ENCODE measurements at regions not wholly inside any gene's neighbourhood (a gene's known extent, or its start where the extent isn't known, plus 50 kb on each side); places are given as distances from the start of the nearest gene placed in this dataset.
"Not testable (repeated sequence)": the region's sequence is repeated elsewhere in the genome, so short reads cannot be mapped to it uniquely, and the experiment has no call there.

- DNase-seq: not testable (repeated sequence)
Measured at GRCh38 chr5:100379254-100379858, 155.8 kb upstream of the FAM174A start.

- DNase-seq: not testable (repeated sequence)
Measured at GRCh38 chr5:100364757-100365478, 170.3 kb upstream of the FAM174A start.

GRCh38 chr5:100364343-100364742, 170.8 kb upstream of the FAM174A start:
- not testable (repeated sequence) for DNase-seq

- DNase-seq: not testable (repeated sequence)
Measured at GRCh38 chr5:100359998-100360397, 175.2 kb upstream of the FAM174A start.

- DNase-seq: not testable (repeated sequence)
Measured at GRCh38 chr5:100346269-100346668, 188.9 kb upstream of the FAM174A start.

GRCh38 chr5:100341485-100341884, 193.7 kb upstream of the FAM174A start:
- not testable (repeated sequence) for DNase-seq

GRCh38 chr5:100322483-100322882, 212.7 kb upstream of the FAM174A start:
- no peak for DNase-seq

GRCh38 chr5:100319885-100320284, 215.3 kb upstream of the FAM174A start:
- DNase-seq: no peak

GRCh38 chr5:100313657-100314056, 221.5 kb upstream of the FAM174A start:
- no peak for DNase-seq

- no peak for DNase-seq
Measured at GRCh38 chr5:100311806-100312205, 223.4 kb upstream of the FAM174A start.

GRCh38 chr5:100306000-100306399, 229.2 kb upstream of the FAM174A start:
- no peak for DNase-seq

- DNase-seq: no peak
Measured at GRCh38 chr5:100303216-100303615, 232.0 kb upstream of the FAM174A start.

- DNase-seq: no peak
Measured at GRCh38 chr5:100299261-100299660, 235.9 kb upstream of the FAM174A start.

GRCh38 chr5:100276071-100276470, 259.1 kb upstream of the FAM174A start:
- DNase-seq: no peak

- no peak for DNase-seq
Measured at GRCh38 chr5:100275631-100276030, 259.5 kb upstream of the FAM174A start.

GRCh38 chr5:100273846-100274580, 261.2 kb upstream of the FAM174A start:
- DNase-seq: no peak

- DNase-seq: no peak
Measured at GRCh38 chr5:100270023-100270771, 265.0 kb upstream of the FAM174A start.

GRCh38 chr5:100260968-100261367, 274.2 kb upstream of the FAM174A start:
- no peak for DNase-seq

GRCh38 chr5:100252944-100253343, 282.2 kb upstream of the FAM174A start:
- DNase-seq: no peak

GRCh38 chr5:100252037-100252436, 283.1 kb upstream of the FAM174A start:
- no peak for DNase-seq

- DNase-seq: no peak
Measured at GRCh38 chr5:100249884-100250269, 285.3 kb upstream of the FAM174A start.

- DNase-seq: no peak
Measured at GRCh38 chr5:100249211-100249883, 285.8 kb upstream of the FAM174A start.

GRCh38 chr5:100232736-100233135, 302.4 kb upstream of the FAM174A start:
- no peak for DNase-seq
